ENCODE measurements at regions not wholly inside any gene's neighbourhood (a gene's known extent, or its start where the extent isn't known, plus 50 kb on each side); places are given as distances from the start of the nearest gene placed in this dataset.

GRCh38 chr11:112899235-112900006, 61.8 kb upstream of the NCAM1 start:
- DNase-seq (ENCODE audit: low read depth): no peak
- no peak overlapping the region for H3K4me3 ChIP-seq (replicated peaks; ENCODE audit: low read depth, low read length)
- no peak for TF ChIP-seq CTCF (IDR thresholded peaks at IDR 0.05; ENCODE audit: low read length, missing control alignments)

- no peak for TF ChIP-seq CTCF (IDR thresholded peaks at IDR 0.05; ENCODE audit: low read length, missing control alignments)
- no peak overlapping the region for H3K4me3 ChIP-seq (replicated peaks; ENCODE audit: low read depth, low read length)
- DNase-seq (ENCODE audit: low read depth): no peak
Observed at GRCh38 chr11:112901924-112902323, 59.3 kb upstream of the NCAM1 start.

DNA sequence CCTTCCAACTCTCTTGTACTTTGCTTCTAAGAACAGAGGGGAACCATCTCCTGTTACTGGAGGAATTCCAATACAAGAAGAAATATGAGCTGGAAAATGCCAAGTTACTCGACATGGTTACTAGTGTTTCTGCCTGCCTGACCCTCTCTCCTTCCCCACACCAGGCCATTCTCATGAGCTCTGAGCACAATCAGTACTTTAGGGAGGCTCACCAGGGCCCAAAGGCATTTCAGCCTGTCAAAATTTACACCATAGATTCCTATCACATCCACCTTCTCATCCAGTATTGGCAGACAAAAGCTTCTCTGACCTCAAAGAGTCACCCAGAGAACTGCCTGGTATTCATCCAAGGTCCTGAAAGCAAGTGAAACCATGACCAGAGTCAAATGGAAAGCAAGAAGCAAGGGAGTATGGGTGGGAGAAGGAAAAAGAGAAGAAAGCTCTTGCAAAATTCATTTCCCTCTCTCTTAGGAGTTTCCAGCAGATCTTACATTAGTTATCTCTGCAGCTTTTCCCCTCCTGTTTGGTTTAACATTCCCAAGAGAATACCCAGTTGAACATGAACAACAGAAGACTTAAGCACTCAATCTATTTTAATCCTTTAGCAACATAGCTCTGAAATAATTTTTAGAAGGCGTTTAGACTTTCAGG, 58.7 kb upstream of the NCAM1 start:
- no peak for TF ChIP-seq CTCF (IDR thresholded peaks at IDR 0.05; ENCODE audit: low read length, missing control alignments)
- DNase-seq (ENCODE audit: low read depth): no peak
- no peak overlapping the region for H3K4me3 ChIP-seq (replicated peaks; ENCODE audit: low read depth, low read length)

GRCh38 chr11:112903340-112903739, 57.9 kb upstream of the NCAM1 start:
- no peak for DNase-seq (ENCODE audit: low read depth)
- no peak for TF ChIP-seq CTCF (IDR thresholded peaks at IDR 0.05; ENCODE audit: low read length, missing control alignments)

DNA sequence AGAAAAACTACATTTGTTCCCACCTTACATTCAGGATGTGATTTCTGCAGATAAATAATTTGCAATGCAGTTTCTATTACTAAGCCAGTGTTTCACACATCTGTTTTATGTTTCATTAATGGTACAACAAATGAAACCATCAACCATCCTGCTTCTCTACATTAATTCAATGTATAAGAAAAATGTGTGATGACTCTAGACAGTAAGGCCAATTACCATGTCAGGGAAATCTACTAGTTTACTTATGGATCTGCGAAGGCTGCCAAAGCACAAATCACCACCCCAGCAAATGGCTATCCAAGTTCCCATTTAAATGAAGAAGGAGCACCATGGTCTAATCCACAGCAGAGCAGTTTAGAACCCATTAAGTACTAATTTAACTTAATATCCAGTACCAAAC, 50.1 kb upstream of the NCAM1 start:
- H3K4me3 ChIP-seq (replicated peaks; ENCODE audit: low read depth, low read length): no peak overlapping the region
- DNase-seq (ENCODE audit: low read depth): no peak
- no peak for TF ChIP-seq CTCF (IDR thresholded peaks at IDR 0.05; ENCODE audit: low read length, missing control alignments)

More at GRCh38 chr11:112903340-112903739, 57.9 kb upstream of the NCAM1 start:
- no peak overlapping the region for H3K4me3 ChIP-seq (replicated peaks; ENCODE audit: low read depth, low read length)
